ENCODE measurements at regions not wholly inside any gene's neighbourhood (a gene's known extent, or its start where the extent isn't known, plus 50 kb on each side); places are given as distances from the start of the nearest gene placed in this dataset.

GRCh38 chr2:13581471-13581870 lies 864.7 kb downstream of the TRIB2 start:
- Histone ChIP-seq H3K27me3 (ENCODE audit: control insufficient read depth, insufficient read depth, low read length) (no peaks in the 10 kb centered on the region), H3K36me3 (ENCODE audit: control insufficient read depth, insufficient read depth, low read length) (no peaks in the 10 kb centered on the region), H3K4me3 (ENCODE audit: low read depth, low read length) (no peak overlapping the region)
- no peak for DNase-seq (ENCODE audit: low read depth)
- TF ChIP-seq CTCF (IDR thresholded peaks at IDR 0.05; ENCODE audit: insufficient read depth, low read length, poor library complexity, severe bottlenecking) = no peak

- Histone ChIP-seq H3K27me3 (ENCODE audit: control insufficient read depth, insufficient read depth, low read length) (no peaks in the 10 kb centered on the region), H3K36me3 (ENCODE audit: control insufficient read depth, insufficient read depth, low read length) (no peaks in the 10 kb centered on the region), H3K4me3 (ENCODE audit: low read depth, low read length) (no peak overlapping the region)
- no peak for TF ChIP-seq CTCF (IDR thresholded peaks at IDR 0.05; ENCODE audit: insufficient read depth, low read length, poor library complexity, severe bottlenecking)
- DNase-seq (ENCODE audit: low read depth) = no peak
Observed at GRCh38 chr2:13583609-13584008, 866.9 kb downstream of the TRIB2 start.

GRCh38 chr2:13584020-13584419 lies 867.3 kb downstream of the TRIB2 start:
- no peak for DNase-seq (ENCODE audit: low read depth)
- no peaks in the 10 kb centered on the region for H3K36me3 ChIP-seq (ENCODE audit: control insufficient read depth, insufficient read depth, low read length)
- no peak for TF ChIP-seq CTCF (IDR thresholded peaks at IDR 0.05; ENCODE audit: insufficient read depth, low read length, poor library complexity, severe bottlenecking)
- H3K4me3 ChIP-seq (ENCODE audit: low read depth, low read length) = no peak overlapping the region
- H3K27me3 ChIP-seq (ENCODE audit: control insufficient read depth, insufficient read depth, low read length) = no peaks in the 10 kb centered on the region

- H3K27me3 ChIP-seq (ENCODE audit: control insufficient read depth, insufficient read depth, low read length) = no peaks in the 10 kb centered on the region
- TF ChIP-seq CTCF (IDR thresholded peaks at IDR 0.05; ENCODE audit: insufficient read depth, low read length, poor library complexity, severe bottlenecking) = no peak
- no peak for DNase-seq (ENCODE audit: low read depth)
- no peak overlapping the region for H3K4me3 ChIP-seq (ENCODE audit: low read depth, low read length)
- no peaks in the 10 kb centered on the region for H3K36me3 ChIP-seq (ENCODE audit: control insufficient read depth, insufficient read depth, low read length)
Observed at GRCh38 chr2:13585732-13586131, 869.0 kb downstream of the TRIB2 start.

GRCh38 chr2:13596233-13596632 lies 879.5 kb downstream of the TRIB2 start:
- Histone ChIP-seq H3K27me3 (ENCODE audit: control insufficient read depth, insufficient read depth, low read length) (no peaks in the 10 kb centered on the region), H3K36me3 (ENCODE audit: control insufficient read depth, insufficient read depth, low read length) (no peaks in the 10 kb centered on the region), H3K4me3 (ENCODE audit: low read depth, low read length) (no peak overlapping the region)
- no peak for DNase-seq (ENCODE audit: low read depth)
- TF ChIP-seq CTCF (IDR thresholded peaks at IDR 0.05; ENCODE audit: insufficient read depth, low read length, poor library complexity, severe bottlenecking) = no peak

- TF ChIP-seq CTCF (IDR thresholded peaks at IDR 0.05; ENCODE audit: insufficient read depth, low read length, poor library complexity, severe bottlenecking) = no peak
- H3K4me3 ChIP-seq (ENCODE audit: low read depth, low read length) = no peak overlapping the region
- no peak for DNase-seq (ENCODE audit: low read depth)
- H3K27me3 ChIP-seq (ENCODE audit: control insufficient read depth, insufficient read depth, low read length) = no peaks in the 10 kb centered on the region
- H3K36me3 ChIP-seq (ENCODE audit: control insufficient read depth, insufficient read depth, low read length) = no peaks in the 10 kb centered on the region
Observed at GRCh38 chr2:13597176-13597575, 880.4 kb downstream of the TRIB2 start.

Data from kidney epithelial cell (primary cell).